IPS-15b (cell line): ENCODE measurements at regions not wholly inside any gene's neighbourhood (a gene's known extent, or its start where the extent isn't known, plus 50 kb on each side); places are given as distances from the start of the nearest gene placed in this dataset.

ENCODE experiments used
- H3K27me3 ChIP-seq: one replicate; pipeline ENCODE4 v1.6.1; 2013; ENCODE audit warnings: low read length; ENCODE audit not compliant: control insufficient read depth, insufficient read depth
- H3K36me3 ChIP-seq: one replicate; pipeline ENCODE4 v1.6.1; 2013; ENCODE audit warnings: low read length; ENCODE audit not compliant: control insufficient read depth, insufficient read depth
- H3K4me1 ChIP-seq: one replicate; pipeline ENCODE4 v1.6.1; 2013; ENCODE audit warnings: mild to moderate bottlenecking, low read length; ENCODE audit not compliant: control insufficient read depth, insufficient read depth
- H3K4me3 ChIP-seq: one replicate; pipeline ENCODE4 v1.5.1; 2013; ENCODE audit warnings: low read depth, low read length
- H3K9ac ChIP-seq: one replicate; pipeline ENCODE4 v1.6.1; 2013; ENCODE audit warnings: low read depth, mild to moderate bottlenecking, low read length
- H3K9me3 ChIP-seq: one replicate; pipeline ENCODE4 v1.6.1; 2013; ENCODE audit warnings: mild to moderate bottlenecking, low read length; ENCODE audit not compliant: control insufficient read depth, insufficient read depth

DNA sequence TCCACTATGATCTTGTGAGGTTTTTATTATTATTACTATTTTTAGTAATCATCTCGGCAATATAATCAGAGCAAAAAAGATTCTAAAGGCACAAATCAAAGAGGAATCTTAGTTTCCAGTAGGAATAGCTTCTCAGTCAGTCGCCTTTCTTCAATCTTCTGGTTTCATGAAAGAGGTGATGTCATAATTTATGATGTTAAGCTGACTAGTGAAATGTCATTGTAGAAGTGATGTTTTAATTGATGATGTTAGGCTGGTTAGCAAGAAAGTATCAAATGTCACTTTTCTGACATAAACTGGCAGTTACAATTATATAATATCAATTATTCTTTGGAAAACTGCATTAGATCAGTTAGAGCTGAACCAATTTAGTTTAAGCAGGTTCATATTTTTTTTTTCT, 476.7 kb upstream of the ETAA1 start:
- Histone ChIP-seq H3K9me3 (no peaks in the 10 kb centered on the region), H3K9ac (no peak overlapping the region), H3K36me3 (no peaks in the 10 kb centered on the region), H3K27me3 (no peaks in the 10 kb centered on the region), H3K4me3 (no peak overlapping the region), H3K4me1 (no peaks in the 10 kb centered on the region)

DNA sequence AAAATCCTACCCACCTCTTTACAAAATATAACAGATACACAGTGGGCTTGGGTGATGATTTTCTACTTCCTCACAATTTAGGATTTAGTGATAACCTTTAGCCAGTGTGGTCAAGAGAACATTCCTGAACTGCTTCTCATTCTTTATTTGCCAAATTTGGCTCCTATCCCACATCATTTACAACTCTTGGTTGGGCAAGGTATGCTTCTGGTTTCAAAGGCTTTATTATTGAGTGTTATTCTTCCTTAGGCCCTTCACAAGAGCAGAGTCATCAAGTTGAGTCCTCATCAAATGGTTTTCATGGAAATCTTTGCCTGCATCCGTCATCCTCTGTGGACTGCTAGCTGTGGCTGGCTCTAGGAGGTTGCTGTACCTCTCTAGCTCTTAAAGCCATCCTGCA, 472.0 kb upstream of the ETAA1 start:
- Histone ChIP-seq H3K4me3 (no peak overlapping the region), H3K4me1 (no peaks in the 10 kb centered on the region), H3K27me3 (no peaks in the 10 kb centered on the region), H3K9me3 (no peaks in the 10 kb centered on the region), H3K9ac (no peak overlapping the region), H3K36me3 (no peaks in the 10 kb centered on the region)

DNA sequence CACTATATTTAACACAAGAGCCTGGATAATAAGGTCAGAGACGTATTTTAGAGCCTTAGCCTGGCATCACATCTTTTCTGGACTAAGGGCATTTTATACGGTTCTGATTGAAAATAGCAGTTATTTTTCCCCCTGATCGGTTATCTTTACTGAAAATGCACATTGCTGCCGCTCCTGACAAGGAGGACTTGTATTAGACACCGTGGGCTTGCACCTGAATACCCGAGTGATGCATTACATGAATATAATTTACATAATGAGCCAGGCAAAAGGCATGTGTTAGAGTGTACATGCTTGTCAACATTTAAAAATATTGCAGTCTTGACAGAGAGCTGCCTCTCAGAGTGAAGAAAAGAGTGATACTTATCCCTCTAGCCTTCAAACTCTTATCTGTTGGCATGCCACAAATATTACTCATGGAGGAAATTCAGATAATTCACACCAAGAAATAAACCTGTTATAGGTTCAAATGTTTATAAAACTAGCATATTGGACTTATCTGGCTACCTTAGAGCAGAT, 470.5 kb upstream of the ETAA1 start:
- H3K4me1 ChIP-seq: no peaks in the 10 kb centered on the region
- H3K9me3 ChIP-seq: no peaks in the 10 kb centered on the region
- H3K4me3 ChIP-seq: no peak overlapping the region
- H3K36me3 ChIP-seq: no peaks in the 10 kb centered on the region
- no peaks in the 10 kb centered on the region for H3K27me3 ChIP-seq
- no peak overlapping the region for H3K9ac ChIP-seq

DNA sequence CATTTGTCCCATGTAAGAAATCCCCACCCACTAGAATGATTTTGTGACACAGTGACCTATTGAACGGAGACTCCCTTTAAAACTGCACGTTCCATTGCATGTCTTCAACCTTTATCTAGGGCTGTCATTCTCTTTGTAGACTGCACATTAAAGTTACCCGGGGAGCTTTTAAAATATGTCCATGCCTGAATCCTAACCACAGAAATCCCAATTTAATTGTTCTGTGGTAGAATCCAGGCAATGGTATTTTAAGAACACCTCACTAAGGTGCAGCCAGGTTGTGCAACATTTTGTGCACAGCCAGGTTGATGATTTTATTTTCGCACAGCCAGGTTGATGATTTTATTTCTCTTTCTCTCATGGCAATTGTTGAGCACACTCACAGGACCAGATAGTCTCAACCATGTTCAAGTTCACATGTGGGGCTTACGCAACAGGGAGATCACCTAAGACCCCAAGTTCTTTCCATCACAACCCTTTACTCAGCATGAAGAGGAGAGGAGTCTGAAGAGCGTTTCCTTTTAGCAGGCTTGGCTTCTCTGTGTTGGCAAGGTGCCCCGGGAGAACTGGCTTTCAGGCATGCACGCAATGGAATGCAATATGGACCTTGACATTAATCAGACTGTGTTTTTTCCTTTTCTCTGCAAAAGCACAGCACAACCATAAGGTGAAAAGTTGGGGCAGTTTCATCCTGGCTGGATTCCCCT, 467.3 kb upstream of the ETAA1 start:
- H3K27me3 ChIP-seq: no peaks in the 10 kb centered on the region
- H3K4me1 ChIP-seq: no peaks in the 10 kb centered on the region
- no peak overlapping the region for H3K9ac ChIP-seq
- no peak overlapping the region for H3K4me3 ChIP-seq
- H3K36me3 ChIP-seq: no peaks in the 10 kb centered on the region
- no peaks in the 10 kb centered on the region for H3K9me3 ChIP-seq

GRCh38 chr2:66930339-66931220, 466.6 kb upstream of the ETAA1 start:
- Histone ChIP-seq H3K9me3 (no peaks in the 10 kb centered on the region), H3K4me3 (no peak overlapping the region), H3K4me1 (no peaks in the 10 kb centered on the region), H3K27me3 (no peaks in the 10 kb centered on the region), H3K9ac (no peak overlapping the region), H3K36me3 (no peaks in the 10 kb centered on the region)

DNA sequence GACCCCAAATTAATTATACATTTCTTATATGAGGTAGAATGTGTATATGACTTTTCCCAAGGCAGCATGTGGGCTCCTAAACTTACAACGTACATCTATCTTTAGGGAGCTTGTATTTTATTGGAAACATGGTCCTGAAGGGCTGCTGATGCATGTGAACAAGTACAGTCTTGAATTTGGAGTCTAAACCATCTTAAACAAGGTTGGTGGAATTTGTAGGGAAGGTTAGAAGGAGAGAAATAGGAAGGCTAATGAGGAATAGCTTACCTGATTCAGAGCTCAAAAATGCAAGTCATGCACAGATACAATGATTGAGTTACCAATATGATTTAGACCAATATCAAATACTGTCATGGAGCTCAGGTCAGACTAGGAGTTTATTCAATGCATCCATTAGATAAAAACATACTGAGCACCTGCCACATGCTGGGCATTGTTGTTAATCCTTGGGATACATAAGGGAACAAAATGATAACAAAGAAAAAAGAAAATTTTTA, 458.6 kb upstream of the ETAA1 start:
- no peaks in the 10 kb centered on the region for H3K27me3 ChIP-seq
- H3K9me3 ChIP-seq: no peaks in the 10 kb centered on the region
- H3K4me1 ChIP-seq: no peaks in the 10 kb centered on the region
- no peaks in the 10 kb centered on the region for H3K36me3 ChIP-seq
- H3K9ac ChIP-seq: no peak overlapping the region
- no peak overlapping the region for H3K4me3 ChIP-seq

DNA sequence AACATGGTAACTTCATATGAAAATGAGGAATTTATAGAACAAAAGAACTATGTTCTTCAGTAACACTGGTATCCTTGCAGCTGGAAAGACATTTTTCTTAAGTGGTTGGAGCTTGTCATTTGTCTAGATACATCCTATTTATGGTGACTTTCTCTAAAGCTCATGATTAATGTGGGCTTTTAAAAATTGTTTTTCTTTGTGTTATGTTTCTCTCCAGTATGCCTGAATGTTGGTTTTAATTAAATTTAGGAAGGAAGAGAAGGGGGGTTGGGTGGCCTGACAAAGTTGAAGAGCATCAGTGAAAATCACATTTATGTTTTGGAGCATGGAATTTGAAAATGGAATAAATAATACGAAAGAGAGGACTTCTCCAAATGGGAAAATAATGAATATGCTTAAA, 457.1 kb upstream of the ETAA1 start:
- Histone ChIP-seq H3K4me1 (no peaks in the 10 kb centered on the region), H3K4me3 (no peak overlapping the region), H3K36me3 (no peaks in the 10 kb centered on the region), H3K27me3 (no peaks in the 10 kb centered on the region), H3K9ac (no peak overlapping the region), H3K9me3 (no peaks in the 10 kb centered on the region)

DNA sequence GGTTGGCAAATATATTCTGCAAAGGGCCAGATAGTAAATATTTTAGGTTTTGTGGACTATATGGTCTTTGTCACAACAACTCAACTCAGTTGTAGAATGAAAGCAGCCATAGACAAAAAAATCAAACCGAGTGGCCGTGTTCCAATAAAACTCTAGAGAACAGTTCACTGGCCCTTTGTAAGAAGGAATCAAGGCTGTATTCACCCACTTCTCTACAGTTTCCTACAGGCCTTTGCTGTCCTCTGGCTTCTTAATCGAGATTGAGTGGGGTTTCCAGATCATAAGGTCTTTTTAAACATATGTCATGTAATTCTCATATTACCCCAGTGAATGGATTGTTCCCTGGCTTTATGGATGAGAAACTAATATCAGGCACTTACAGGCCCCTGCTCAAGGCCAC, 448.9 kb upstream of the ETAA1 start:
- Histone ChIP-seq H3K36me3 (no peaks in the 10 kb centered on the region), H3K4me3 (no peak overlapping the region), H3K9me3 (no peaks in the 10 kb centered on the region), H3K4me1 (no peaks in the 10 kb centered on the region), H3K9ac (no peak overlapping the region), H3K27me3 (no peaks in the 10 kb centered on the region)

- Histone ChIP-seq H3K4me3 (no peak overlapping the region), H3K27me3 (no peaks in the 10 kb centered on the region), H3K9ac (no peak overlapping the region), H3K4me1 (no peaks in the 10 kb centered on the region), H3K36me3 (no peaks in the 10 kb centered on the region), H3K9me3 (no peaks in the 10 kb centered on the region)
These were observed 439.9 kb upstream of the ETAA1 start for GRCh38 chr2:66957198-66957597.

- Histone ChIP-seq H3K36me3 (no peaks in the 10 kb centered on the region), H3K4me3 (no peak overlapping the region), H3K27me3 (no peaks in the 10 kb centered on the region), H3K4me1 (peaks cover under 1% of the 10 kb centered on the region), H3K9me3 (no peaks in the 10 kb centered on the region), H3K9ac (no peak overlapping the region)
These were observed 439.5 kb upstream of the ETAA1 start for GRCh38 chr2:66957677-66958076.

- Histone ChIP-seq H3K9me3 (no peaks in the 10 kb centered on the region), H3K4me1 (peaks cover 3% of the 10 kb centered on the region), H3K27me3 (no peaks in the 10 kb centered on the region), H3K4me3 (no peak overlapping the region), H3K9ac (no peak overlapping the region), H3K36me3 (no peaks in the 10 kb centered on the region)
These were observed 437.0 kb upstream of the ETAA1 start for GRCh38 chr2:66960161-66960560.

DNA sequence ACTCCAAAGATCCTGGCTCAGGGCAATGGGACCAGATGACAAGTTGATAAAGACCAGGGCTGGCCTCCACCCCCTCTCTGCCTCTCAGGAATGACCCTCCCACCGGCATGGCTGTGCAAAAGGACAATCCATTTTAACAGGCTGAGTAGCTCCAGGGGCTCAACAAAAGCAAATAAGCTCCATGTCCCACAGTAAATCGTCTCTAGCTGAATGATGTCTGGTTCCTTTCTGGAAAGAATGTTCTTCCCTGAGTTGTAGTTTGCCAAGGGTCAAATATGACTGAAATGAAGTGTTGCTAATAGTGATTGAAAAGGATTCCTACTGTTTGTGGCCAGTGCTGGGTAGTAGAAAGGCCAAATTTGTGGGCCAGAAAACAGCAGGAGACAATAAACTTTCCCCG, 434.4 kb upstream of the ETAA1 start:
- Histone ChIP-seq H3K4me3 (no peak overlapping the region), H3K27me3 (no peaks in the 10 kb centered on the region), H3K4me1 (peaks cover 3% of the 10 kb centered on the region), H3K9me3 (no peaks in the 10 kb centered on the region), H3K9ac (no peak overlapping the region), H3K36me3 (no peaks in the 10 kb centered on the region)
